A549 (cell line): ENCODE measurements at regions not wholly inside any gene's neighbourhood (a gene's known extent, or its start where the extent isn't known, plus 50 kb on each side); places are given as distances from the start of the nearest gene placed in this dataset.

ENCODE experiments used
- CEBPB ChIP-seq, 2 experiments: fragments of >200 bp in 1 of 2; sonication (Bioruptor Twin) in 1 of 2; formaldehyde crosslinking in 1 of 2; IDR thresholded peaks; 2 replicates each; pipeline ENCODE4 v1.6.1; 2012 to 2016
- ELK1 ChIP-seq: fragments of 150-350 bp; IDR thresholded peaks from 2 replicates; pipeline ENCODE4 v1.6.1; 2014; ENCODE audit warnings: low read depth, mild to moderate bottlenecking, low read length
- EP300 ChIP-seq, 2 experiments: fragments of >200 bp; sonication (Bioruptor Twin); formaldehyde crosslinking; IDR thresholded peaks; 2 replicates in 1 of 2; 3 replicates in 1 of 2; pipeline ENCODE4 v1.6.1; 2016 to 2017
- ESRRA ChIP-seq: fragments of 150-350 bp; IDR thresholded peaks from 2 replicates; pipeline ENCODE4 v1.6.1; 2014; ENCODE audit warnings: mild to moderate bottlenecking, low read length, borderline replicate concordance
- HDAC2 ChIP-seq: fragments of 200-600 bp; sonication (generic); IDR thresholded peaks from 2 replicates; pipeline ENCODE4 v1.6.1; 2016
- KDM1A ChIP-seq: fragments of 200-600 bp; sonication (generic); IDR thresholded peaks from 2 replicates; pipeline ENCODE4 v1.6.1; 2016; ENCODE audit warnings: low read depth, mild to moderate bottlenecking
- NR3C1 ChIP-seq: fragments of >200 bp; sonication (Bioruptor Twin); formaldehyde crosslinking; IDR thresholded peaks from 3 replicates; pipeline ENCODE4 v1.6.1; 2017
- POLR2A ChIP-seq: IDR thresholded peaks from 2 replicates; pipeline ENCODE4 v1.6.1; 2012; ENCODE audit warnings: mild to moderate bottlenecking, low read length
- RCOR1 ChIP-seq: fragments of 150-350 bp; IDR thresholded peaks from 2 replicates; pipeline ENCODE4 v1.6.1; 2014; ENCODE audit warnings: antibody characterized with exemption, low read length, low read depth
- RFX5 ChIP-seq: fragments of 450-650 bp; IDR thresholded peaks from 2 replicates; pipeline ENCODE4 v1.7.1; 2014; ENCODE audit warnings: antibody characterized with exemption, mild to moderate bottlenecking, moderate library complexity
- RNF2 ChIP-seq: fragments of 200-600 bp; sonication (generic); IDR thresholded peaks from 2 replicates; pipeline ENCODE4 v1.6.1; 2016; ENCODE audit warnings: low read depth, mild to moderate bottlenecking, antibody characterized with exemption, moderate library complexity, borderline replicate concordance
- TF ChIP-seq, protein P1 (sequence below): fragments of >200 bp; sonication (Bioruptor Twin); formaldehyde crosslinking; IDR thresholded peaks from 3 replicates; pipeline ENCODE4 v1.5.1; 2016
- TF ChIP-seq, protein P2 (sequence below): fragments of >200 bp; sonication (Bioruptor Twin); formaldehyde crosslinking; IDR thresholded peaks from 3 replicates; pipeline ENCODE4 v1.6.1; 2016
- TF ChIP-seq, protein P3 (sequence below): fragments of 450-650 bp; IDR thresholded peaks from 2 replicates; pipeline ENCODE4 v1.6.1; 2014; ENCODE audit warnings: antibody characterized with exemption

GRCh38 chr6:9131616-9132015 is 696.3 kb upstream of the SLC35B3 start:
- no peak for TF ChIP-seq POLR2A
- TF ChIP-seq, protein P1, sequence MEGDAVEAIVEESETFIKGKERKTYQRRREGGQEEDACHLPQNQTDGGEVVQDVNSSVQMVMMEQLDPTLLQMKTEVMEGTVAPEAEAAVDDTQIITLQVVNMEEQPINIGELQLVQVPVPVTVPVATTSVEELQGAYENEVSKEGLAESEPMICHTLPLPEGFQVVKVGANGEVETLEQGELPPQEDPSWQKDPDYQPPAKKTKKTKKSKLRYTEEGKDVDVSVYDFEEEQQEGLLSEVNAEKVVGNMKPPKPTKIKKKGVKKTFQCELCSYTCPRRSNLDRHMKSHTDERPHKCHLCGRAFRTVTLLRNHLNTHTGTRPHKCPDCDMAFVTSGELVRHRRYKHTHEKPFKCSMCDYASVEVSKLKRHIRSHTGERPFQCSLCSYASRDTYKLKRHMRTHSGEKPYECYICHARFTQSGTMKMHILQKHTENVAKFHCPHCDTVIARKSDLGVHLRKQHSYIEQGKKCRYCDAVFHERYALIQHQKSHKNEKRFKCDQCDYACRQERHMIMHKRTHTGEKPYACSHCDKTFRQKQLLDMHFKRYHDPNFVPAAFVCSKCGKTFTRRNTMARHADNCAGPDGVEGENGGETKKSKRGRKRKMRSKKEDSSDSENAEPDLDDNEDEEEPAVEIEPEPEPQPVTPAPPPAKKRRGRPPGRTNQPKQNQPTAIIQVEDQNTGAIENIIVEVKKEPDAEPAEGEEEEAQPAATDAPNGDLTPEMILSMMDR: no peak
- no peak for TF ChIP-seq RFX5
- TF ChIP-seq ELK1: no peak
- TF ChIP-seq, protein P2, sequence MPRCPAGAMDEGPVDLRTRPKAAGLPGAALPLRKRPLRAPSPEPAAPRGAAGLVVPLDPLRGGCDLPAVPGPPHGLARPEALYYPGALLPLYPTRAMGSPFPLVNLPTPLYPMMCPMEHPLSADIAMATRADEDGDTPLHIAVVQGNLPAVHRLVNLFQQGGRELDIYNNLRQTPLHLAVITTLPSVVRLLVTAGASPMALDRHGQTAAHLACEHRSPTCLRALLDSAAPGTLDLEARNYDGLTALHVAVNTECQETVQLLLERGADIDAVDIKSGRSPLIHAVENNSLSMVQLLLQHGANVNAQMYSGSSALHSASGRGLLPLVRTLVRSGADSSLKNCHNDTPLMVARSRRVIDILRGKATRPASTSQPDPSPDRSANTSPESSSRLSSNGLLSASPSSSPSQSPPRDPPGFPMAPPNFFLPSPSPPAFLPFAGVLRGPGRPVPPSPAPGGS: no peak
- no peak for TF ChIP-seq RCOR1
- TF ChIP-seq RNF2: no peak
- TF ChIP-seq HDAC2: no peak
- TF ChIP-seq EP300 (IDR thresholded peaks at IDR 0.05): no peak
- TF ChIP-seq KDM1A: no peak
- TF ChIP-seq ESRRA: no peak
- no peak for TF ChIP-seq NR3C1
- TF ChIP-seq, protein P3, sequence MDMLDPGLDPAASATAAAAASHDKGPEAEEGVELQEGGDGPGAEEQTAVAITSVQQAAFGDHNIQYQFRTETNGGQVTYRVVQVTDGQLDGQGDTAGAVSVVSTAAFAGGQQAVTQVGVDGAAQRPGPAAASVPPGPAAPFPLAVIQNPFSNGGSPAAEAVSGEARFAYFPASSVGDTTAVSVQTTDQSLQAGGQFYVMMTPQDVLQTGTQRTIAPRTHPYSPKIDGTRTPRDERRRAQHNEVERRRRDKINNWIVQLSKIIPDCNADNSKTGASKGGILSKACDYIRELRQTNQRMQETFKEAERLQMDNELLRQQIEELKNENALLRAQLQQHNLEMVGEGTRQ: no peak
- no peak for TF ChIP-seq CEBPB (IDR thresholded peaks at IDR 0.05)
